H9 (cell line): ENCODE measurements at regions not wholly inside any gene's neighbourhood (a gene's known extent, or its start where the extent isn't known, plus 50 kb on each side); places are given as distances from the start of the nearest gene placed in this dataset.

Experiments
- DNase-seq: peaks from one replicate; pipeline ENCODE4 v3.0.0-alpha.2; 2017
- H2AFZ ChIP-seq: one replicate; pipeline ENCODE4 v1.6.1; 2013; ENCODE audit warnings: mild to moderate bottlenecking, low read length, control low read depth, moderate library complexity
- H2AK5ac ChIP-seq: 2 replicates; pipeline ENCODE4 v1.6.1; 2013; ENCODE audit warnings: low read length, control low read depth, mixed read lengths; ENCODE audit not compliant: insufficient read length
- H2BK120ac ChIP-seq: one replicate; pipeline ENCODE4 v1.6.1; 2013; ENCODE audit warnings: low read depth, mild to moderate bottlenecking, low read length, control low read depth, inconsistent platforms; ENCODE audit not compliant: poor library complexity, severe bottlenecking
- H2BK12ac ChIP-seq: 2 replicates; pipeline ENCODE4 v1.6.1; 2013; ENCODE audit warnings: low read length, control low read depth, mixed read lengths, low read depth; ENCODE audit not compliant: insufficient read length
- H2BK15ac ChIP-seq: 2 replicates; pipeline ENCODE4 v1.6.1; 2013; ENCODE audit warnings: low read depth, low read length, control low read depth
- H2BK20ac ChIP-seq: one replicate; pipeline ENCODE4 v1.6.1; 2013; ENCODE audit warnings: low read depth, mild to moderate bottlenecking, low read length, control low read depth, inconsistent platforms; ENCODE audit not compliant: poor library complexity, severe bottlenecking
- H2BK5ac ChIP-seq: 2 replicates; pipeline ENCODE4 v1.6.1; 2013; ENCODE audit warnings: low read length, control low read depth, mixed read lengths; ENCODE audit not compliant: insufficient read length
- H3K14ac ChIP-seq: 2 replicates; pipeline ENCODE4 v1.6.1; 2013; ENCODE audit warnings: low read length, control low read depth; ENCODE audit not compliant: insufficient read depth
- H3K18ac ChIP-seq: 2 replicates; pipeline ENCODE4 v1.6.1; 2013; ENCODE audit warnings: low read depth, mild to moderate bottlenecking, mixed read lengths, low read length, control low read depth; ENCODE audit not compliant: insufficient read length
- H3K23ac ChIP-seq: 2 replicates; pipeline ENCODE4 v1.6.1; 2013; ENCODE audit warnings: low read length, control low read depth, mixed read lengths, low read depth; ENCODE audit not compliant: insufficient read length
- H3K23me2 ChIP-seq: 2 replicates; pipeline ENCODE4 v1.6.1; 2013; ENCODE audit warnings: low read depth, mild to moderate bottlenecking, mixed read lengths, low read length, control low read depth; ENCODE audit not compliant: insufficient read length, poor library complexity, severe bottlenecking
- H3K27ac ChIP-seq: 2 replicates; pipeline ENCODE4 v1.5.1; 2013; ENCODE audit warnings: low read length, control low read depth, mixed read lengths, low read depth; ENCODE audit not compliant: insufficient read length
- H3K27me3 ChIP-seq: 2 replicates; pipeline ENCODE4 v1.6.1; 2013; ENCODE audit warnings: low read length, control low read depth, inconsistent platforms; ENCODE audit not compliant: insufficient read depth
- H3K4ac ChIP-seq: 2 replicates; pipeline ENCODE4 v1.6.1; 2013; ENCODE audit warnings: low read depth, mild to moderate bottlenecking, control low read depth, inconsistent platforms, low read length, moderate library complexity
- H3K4me1 ChIP-seq: 2 replicates; pipeline ENCODE4 v1.6.1; 2013; ENCODE audit warnings: low read length, control low read depth, inconsistent platforms; ENCODE audit not compliant: insufficient read depth
- H3K4me2 ChIP-seq: 2 replicates; pipeline ENCODE4 v1.6.1; 2013; ENCODE audit warnings: low read length, control low read depth, mixed read lengths; ENCODE audit not compliant: insufficient read length, insufficient read depth
- H3K56ac ChIP-seq: 2 replicates; pipeline ENCODE4 v1.6.1; 2013; ENCODE audit warnings: low read depth, mild to moderate bottlenecking, mixed read lengths, low read length, control low read depth; ENCODE audit not compliant: insufficient read length
- H3K79me1 ChIP-seq: 2 replicates; pipeline ENCODE4 v1.6.1; 2013; ENCODE audit warnings: low read depth, mild to moderate bottlenecking, moderate library complexity, low read length, control low read depth, inconsistent platforms; ENCODE audit not compliant: insufficient read depth, poor library complexity, severe bottlenecking
- H3K79me2 ChIP-seq: 2 replicates; pipeline ENCODE4 v1.6.1; 2013; ENCODE audit warnings: low read length, control low read depth, inconsistent platforms; ENCODE audit not compliant: insufficient read depth
- H3K9ac ChIP-seq: 2 replicates; pipeline ENCODE4 v1.6.1; 2013; ENCODE audit warnings: low read length, control low read depth, mixed read lengths; ENCODE audit not compliant: insufficient read length; ENCODE audit errors: extremely low read depth
- H3K9me3 ChIP-seq: one replicate; pipeline ENCODE4 v1.6.1; 2013; ENCODE audit warnings: low read depth, low read length, inconsistent platforms; ENCODE audit not compliant: control insufficient read depth
- H3T11ph ChIP-seq: one replicate; pipeline ENCODE4 v1.6.1; 2013; ENCODE audit warnings: mild to moderate bottlenecking, low read length, control low read depth, inconsistent platforms
- H4K20me1 ChIP-seq: one replicate; pipeline ENCODE4 v1.6.1; 2013; ENCODE audit not compliant: control insufficient read depth, insufficient read length, insufficient read depth
- H4K5ac ChIP-seq: 2 replicates; pipeline ENCODE4 v1.6.1; 2013; ENCODE audit warnings: low read depth, mild to moderate bottlenecking, mixed read lengths, low read length, control low read depth; ENCODE audit not compliant: insufficient read length
- H4K8ac ChIP-seq: replicated peaks from 2 replicates; pipeline ENCODE4 v1.6.1; 2013; ENCODE audit warnings: low read length, control low read depth, mixed read lengths, low read depth; ENCODE audit not compliant: insufficient read length
- H4K91ac ChIP-seq: 2 replicates; pipeline ENCODE4 v1.6.1; 2013; ENCODE audit warnings: low read depth, mild to moderate bottlenecking, moderate library complexity, mixed read lengths, low read length, control low read depth; ENCODE audit not compliant: insufficient read length
- H3K27ac Mint-ChIP-seq, 3 experiments: 2 replicates in 2 of 3; 3 replicates in 1 of 3; pipeline ENCODE4 v1.8.0; 2020 to 2021; ENCODE audit warnings: mixed read lengths in 3 of 3, mild to moderate bottlenecking in 1 of 3, moderate library complexity in 1 of 3
- H3K27me3 Mint-ChIP-seq: 2 replicates; pipeline ENCODE4 v1.8.0; 2021; ENCODE audit warnings: low read depth, mild to moderate bottlenecking, moderate library complexity, mixed read lengths
- H3K36me3 Mint-ChIP-seq, 3 experiments: 2 replicates in 2 of 3; 3 replicates in 1 of 3; pipeline ENCODE4 v1.8.0; 2020 to 2021; ENCODE audit warnings: low read depth in 3 of 3, mixed read lengths in 3 of 3; ENCODE audit not compliant: insufficient read depth in 1 of 3
- H3K4me1 Mint-ChIP-seq, 2 experiments: 2 replicates each; pipeline ENCODE4 v1.8.0; 2020; ENCODE audit warnings: mixed read lengths in 2 of 2
- H3K4me3 Mint-ChIP-seq, 2 experiments: 2 replicates in 1 of 2; 3 replicates in 1 of 2; pipeline ENCODE4 v1.8.0; 2020 to 2021; ENCODE audit warnings: mild to moderate bottlenecking in 2 of 2, mixed read lengths in 2 of 2, moderate library complexity in 1 of 2
- H3K9me3 Mint-ChIP-seq, 2 experiments: 2 replicates in 1 of 2; 3 replicates in 1 of 2; pipeline ENCODE4 v1.8.0; 2020; ENCODE audit warnings: mild to moderate bottlenecking in 2 of 2, mixed read lengths in 2 of 2, moderate library complexity in 1 of 2
- WGBS: extraction: QIAGEN DNeasy Blood & Tissue Kit; methylation state at CpG from one replicate; pipeline ENCODE4 v1.1.7; 2013; ENCODE audit warnings: missing lambda C conversion rate, low lambda C conversion rate, mixed read lengths; ENCODE audit not compliant: insufficient read length; ENCODE audit errors: extremely low coverage; 5-methylcytosine and 5-hydroxymethylcytosine counted together
- TF ChIP-seq, protein P1 (sequence below): fragments of 200-600 bp; sonication (generic); conservative IDR thresholded peaks from 3 replicates; pipeline ENCODE4 v1.8.0; 2021; ENCODE audit warnings: antibody characterized with exemption, mild to moderate bottlenecking

DNA sequence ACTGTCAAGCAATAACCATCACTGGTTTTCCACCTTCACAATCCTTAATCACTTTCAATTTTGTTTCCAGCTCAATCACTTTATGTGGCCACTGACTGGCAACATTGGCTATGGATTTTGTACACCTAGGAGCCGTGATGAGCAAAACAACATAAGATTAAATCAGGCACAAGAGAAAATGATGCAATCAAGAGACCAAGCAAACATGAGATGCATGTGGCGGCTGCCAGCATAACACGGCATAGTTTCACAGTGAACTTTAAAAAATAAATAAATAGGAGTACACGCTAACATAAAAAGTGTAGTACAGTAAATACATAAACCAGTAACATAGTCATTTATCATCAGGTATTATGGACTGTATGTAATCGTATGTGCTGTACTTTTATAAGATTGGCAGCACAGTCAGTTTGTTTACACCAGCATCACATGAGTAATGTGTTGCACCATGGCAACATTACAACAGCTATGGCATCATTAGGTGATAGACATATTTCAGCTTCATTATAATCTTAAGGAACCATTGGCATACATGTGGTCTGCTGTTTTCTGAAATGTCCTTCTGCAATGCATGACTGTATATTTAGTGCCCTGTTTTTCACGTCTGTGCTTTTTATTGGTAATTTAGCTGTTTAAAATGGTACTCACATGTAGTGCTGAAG lies 83.3 kb upstream of the PRDM11 start:
- Histone ChIP-seq H4K8ac (no peak overlapping the region), H4K91ac (no peak overlapping the region), H3K79me1 (no peaks in the 10 kb centered on the region), H4K5ac (no peak overlapping the region), H3K4ac (no peak overlapping the region), H2BK120ac (no peak overlapping the region), H3K9ac (no peak overlapping the region), H3K56ac (no peak overlapping the region), H3K4me1 (no peaks in the 10 kb centered on the region), H3K23me2 (no peaks in the 10 kb centered on the region), H3K9me3 (no peaks in the 10 kb centered on the region), H2BK20ac (no peak overlapping the region), H3K27ac (no peak overlapping the region), H2BK15ac (no peak overlapping the region), H2AK5ac (no peak overlapping the region), H3K4me2 (no peak overlapping the region), H2BK5ac (no peak overlapping the region), H2AFZ (no peak overlapping the region), H3K23ac (no peak overlapping the region), H3T11ph (no peak overlapping the region), H3K27me3 (no peaks in the 10 kb centered on the region), H4K20me1 (no peaks in the 10 kb centered on the region), H3K14ac (no peak overlapping the region), H3K18ac (no peak overlapping the region), H3K79me2 (no peaks in the 10 kb centered on the region), H2BK12ac (no peak overlapping the region)
- DNase-seq = no peak
- peaks cover 5 to 28% (median 13%) of the 10 kb centered on the region in 3 experiments; a peak in 6 of 7 replicates for H3K36me3 Mint-ChIP-seq
- no peak overlapping the region for H3K27ac Mint-ChIP-seq
- no CpG with 5 or more reads among the region's 6 CpGs for WGBS
- no peaks in the 10 kb centered on the region for H3K27me3 Mint-ChIP-seq
- no peak overlapping the region for H3K4me3 Mint-ChIP-seq
- peaks cover 7 to 8% of the 10 kb centered on the region in 2 experiments; a peak in 3 of 4 replicates for H3K4me1 Mint-ChIP-seq
- TF ChIP-seq, protein P1, sequence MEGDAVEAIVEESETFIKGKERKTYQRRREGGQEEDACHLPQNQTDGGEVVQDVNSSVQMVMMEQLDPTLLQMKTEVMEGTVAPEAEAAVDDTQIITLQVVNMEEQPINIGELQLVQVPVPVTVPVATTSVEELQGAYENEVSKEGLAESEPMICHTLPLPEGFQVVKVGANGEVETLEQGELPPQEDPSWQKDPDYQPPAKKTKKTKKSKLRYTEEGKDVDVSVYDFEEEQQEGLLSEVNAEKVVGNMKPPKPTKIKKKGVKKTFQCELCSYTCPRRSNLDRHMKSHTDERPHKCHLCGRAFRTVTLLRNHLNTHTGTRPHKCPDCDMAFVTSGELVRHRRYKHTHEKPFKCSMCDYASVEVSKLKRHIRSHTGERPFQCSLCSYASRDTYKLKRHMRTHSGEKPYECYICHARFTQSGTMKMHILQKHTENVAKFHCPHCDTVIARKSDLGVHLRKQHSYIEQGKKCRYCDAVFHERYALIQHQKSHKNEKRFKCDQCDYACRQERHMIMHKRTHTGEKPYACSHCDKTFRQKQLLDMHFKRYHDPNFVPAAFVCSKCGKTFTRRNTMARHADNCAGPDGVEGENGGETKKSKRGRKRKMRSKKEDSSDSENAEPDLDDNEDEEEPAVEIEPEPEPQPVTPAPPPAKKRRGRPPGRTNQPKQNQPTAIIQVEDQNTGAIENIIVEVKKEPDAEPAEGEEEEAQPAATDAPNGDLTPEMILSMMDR = no peak
- H3K9me3 Mint-ChIP-seq = peaks cover 23 to 26% of the 10 kb centered on the region in 2 experiments
